GM04504 (cell line): ENCODE measurements at regions not wholly inside any gene's neighbourhood (a gene's known extent, or its start where the extent isn't known, plus 50 kb on each side); places are given as distances from the start of the nearest gene placed in this dataset.
A peak's percentile ranks its signal among the peaks of the same experiment; 100 is the strongest.
"Not testable (repeated sequence)": the region's sequence is repeated elsewhere in the genome, so short reads cannot be mapped to it uniquely, and the experiment has no call there.

ENCODE experiments used
- DNase-seq: peaks from one replicate; pipeline ENCODE4 v3.0.0-alpha.2; 2012; ENCODE audit warnings: low read depth

- no peak for DNase-seq
These were observed 49.9 kb upstream of the WNT7B start for GRCh38 chr22:46026899-46027210.

- no peak for DNase-seq
These were observed 50.5 kb upstream of the WNT7B start for GRCh38 chr22:46027211-46028105.

- DNase-seq, result no peak
These were observed 51.4 kb upstream of the WNT7B start for GRCh38 chr22:46028106-46028991.

GRCh38 chr22:46029036-46029435 lies 52.1 kb upstream of the WNT7B start:
- DNase-seq, result no peak

- DNase-seq, result no peak
These were observed 52.7 kb upstream of the WNT7B start for GRCh38 chr22:46029574-46030200.

GRCh38 chr22:46030231-46030880 lies 53.4 kb upstream of the WNT7B start:
- no peak for DNase-seq

GRCh38 chr22:46031066-46031465 lies 54.1 kb upstream of the WNT7B start:
- no peak for DNase-seq

- DNase-seq, result no peak
These were observed 54.6 kb upstream of the WNT7B start for GRCh38 chr22:46031557-46031956.

- no peak for DNase-seq
These were observed 55.2 kb upstream of the WNT7B start for GRCh38 chr22:46031965-46032851.

GRCh38 chr22:46033256-46034200 lies 56.6 kb upstream of the WNT7B start:
- no peak for DNase-seq

- not testable (repeated sequence) for DNase-seq
These were observed 57.5 kb upstream of the WNT7B start for GRCh38 chr22:46034480-46034879.

- no peak for DNase-seq
These were observed 58.4 kb upstream of the WNT7B start for GRCh38 chr22:46035380-46035741.

GRCh38 chr22:46035742-46036557 lies 59.0 kb upstream of the WNT7B start:
- peak; percentile 98 for DNase-seq

GRCh38 chr22:46036558-46037408 lies 59.8 kb upstream of the WNT7B start:
- no peak for DNase-seq

GRCh38 chr22:46038174-46038487 lies 61.2 kb upstream of the WNT7B start:
- DNase-seq, result no peak

GRCh38 chr22:46038516-46039430 lies 61.8 kb upstream of the WNT7B start:
- no peak for DNase-seq

GRCh38 chr22:46039535-46039934 lies 62.6 kb upstream of the WNT7B start:
- DNase-seq, result no peak
